Fibroblast of the aortic adventitia (primary cell): ENCODE measurements at regions not wholly inside any gene's neighbourhood (a gene's known extent, or its start where the extent isn't known, plus 50 kb on each side); places are given as distances from the start of the nearest gene placed in this dataset.

Source experiments
- DNase-seq: peaks from one replicate; pipeline ENCODE4 v3.0.0-alpha.2; 2010; ENCODE audit warnings: low read depth
- H3K4me3 ChIP-seq: 2 replicates; pipeline ENCODE4 v1.5.1; 2011; ENCODE audit warnings: low read depth, mild to moderate bottlenecking, control low read depth, low read length, moderate library complexity
- TF ChIP-seq, protein P1 (sequence below): IDR thresholded peaks from 2 replicates; pipeline ENCODE4 v1.5.1; 2011; ENCODE audit warnings: mild to moderate bottlenecking, low read length, control low read depth, inconsistent platforms; ENCODE audit not compliant: insufficient read depth

DNA sequence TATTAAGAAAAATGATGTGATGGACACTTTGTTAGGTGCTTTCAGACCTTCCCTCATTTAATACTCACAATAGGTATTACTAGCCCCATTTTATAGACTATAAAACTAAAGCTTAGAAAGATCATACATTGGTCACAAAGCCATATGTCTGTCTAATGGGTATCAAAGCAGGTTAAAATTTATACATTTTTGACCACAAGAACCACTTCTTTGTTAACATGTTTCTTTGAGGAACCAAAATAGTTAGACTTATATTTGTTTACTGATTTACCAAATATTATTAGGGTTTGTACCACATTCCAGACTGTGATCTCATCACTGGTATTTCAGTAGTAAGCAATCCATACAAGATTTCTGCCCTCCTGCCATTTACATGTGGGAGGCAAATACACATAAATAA, 363.3 kb downstream of the NAF1 start:
- DNase-seq, result no peak
- no peak overlapping the region for H3K4me3 ChIP-seq
- TF ChIP-seq, protein P1, sequence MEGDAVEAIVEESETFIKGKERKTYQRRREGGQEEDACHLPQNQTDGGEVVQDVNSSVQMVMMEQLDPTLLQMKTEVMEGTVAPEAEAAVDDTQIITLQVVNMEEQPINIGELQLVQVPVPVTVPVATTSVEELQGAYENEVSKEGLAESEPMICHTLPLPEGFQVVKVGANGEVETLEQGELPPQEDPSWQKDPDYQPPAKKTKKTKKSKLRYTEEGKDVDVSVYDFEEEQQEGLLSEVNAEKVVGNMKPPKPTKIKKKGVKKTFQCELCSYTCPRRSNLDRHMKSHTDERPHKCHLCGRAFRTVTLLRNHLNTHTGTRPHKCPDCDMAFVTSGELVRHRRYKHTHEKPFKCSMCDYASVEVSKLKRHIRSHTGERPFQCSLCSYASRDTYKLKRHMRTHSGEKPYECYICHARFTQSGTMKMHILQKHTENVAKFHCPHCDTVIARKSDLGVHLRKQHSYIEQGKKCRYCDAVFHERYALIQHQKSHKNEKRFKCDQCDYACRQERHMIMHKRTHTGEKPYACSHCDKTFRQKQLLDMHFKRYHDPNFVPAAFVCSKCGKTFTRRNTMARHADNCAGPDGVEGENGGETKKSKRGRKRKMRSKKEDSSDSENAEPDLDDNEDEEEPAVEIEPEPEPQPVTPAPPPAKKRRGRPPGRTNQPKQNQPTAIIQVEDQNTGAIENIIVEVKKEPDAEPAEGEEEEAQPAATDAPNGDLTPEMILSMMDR, result no peak

GRCh38 chr4:162797108-162797507, 369.6 kb downstream of the NAF1 start:
- DNase-seq, result no peak
- TF ChIP-seq, protein P1, result no peak
- H3K4me3 ChIP-seq, result no peak overlapping the region

- no peak overlapping the region for H3K4me3 ChIP-seq
- TF ChIP-seq, protein P1, result no peak
- DNase-seq, result no peak
Measured at GRCh38 chr4:162793571-162793970, 373.1 kb downstream of the NAF1 start.

DNA sequence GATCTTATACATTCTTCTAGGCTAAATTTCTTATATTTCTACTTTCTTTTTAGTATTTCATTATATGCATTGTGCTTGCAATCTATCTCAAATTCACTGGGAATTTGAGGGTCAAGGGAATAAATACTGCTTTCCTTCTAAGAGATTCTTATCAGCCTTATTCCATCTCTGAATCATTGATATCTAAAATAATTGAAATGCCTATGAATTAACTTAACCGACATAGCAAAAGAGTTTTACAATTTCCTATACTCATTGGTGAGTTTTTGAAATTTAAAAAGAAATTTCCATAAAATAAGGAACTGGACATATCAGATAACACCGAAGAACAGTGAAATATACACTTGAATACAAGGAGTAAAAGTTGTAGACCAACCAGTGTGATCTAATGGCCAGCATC, 373.7 kb downstream of the NAF1 start:
- no peak for DNase-seq
- TF ChIP-seq, protein P1, result no peak
- no peak overlapping the region for H3K4me3 ChIP-seq

GRCh38 chr4:162791226-162791625, 375.5 kb downstream of the NAF1 start:
- DNase-seq, result no peak
- TF ChIP-seq, protein P1, result no peak
- no peak overlapping the region for H3K4me3 ChIP-seq

DNA sequence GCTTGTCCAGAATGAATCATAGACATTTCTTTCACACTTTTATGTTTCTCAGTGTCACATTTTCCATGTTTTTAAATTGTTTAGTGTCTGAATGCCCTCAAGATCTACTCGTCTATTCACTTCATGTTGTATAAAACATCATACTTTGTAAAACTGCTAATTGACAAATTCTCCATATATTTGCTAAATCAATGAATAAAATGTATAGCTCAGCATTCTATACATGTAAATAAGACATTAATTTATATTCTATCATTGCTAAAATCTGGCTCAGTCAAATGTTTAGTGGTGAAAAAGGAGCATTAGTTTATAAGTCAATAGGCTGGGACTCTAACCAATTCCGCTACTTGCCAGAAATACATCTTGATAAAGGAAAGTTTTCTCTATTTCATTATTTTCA, 379.6 kb downstream of the NAF1 start:
- TF ChIP-seq, protein P1, result no peak
- H3K4me3 ChIP-seq, result no peak overlapping the region

DNA sequence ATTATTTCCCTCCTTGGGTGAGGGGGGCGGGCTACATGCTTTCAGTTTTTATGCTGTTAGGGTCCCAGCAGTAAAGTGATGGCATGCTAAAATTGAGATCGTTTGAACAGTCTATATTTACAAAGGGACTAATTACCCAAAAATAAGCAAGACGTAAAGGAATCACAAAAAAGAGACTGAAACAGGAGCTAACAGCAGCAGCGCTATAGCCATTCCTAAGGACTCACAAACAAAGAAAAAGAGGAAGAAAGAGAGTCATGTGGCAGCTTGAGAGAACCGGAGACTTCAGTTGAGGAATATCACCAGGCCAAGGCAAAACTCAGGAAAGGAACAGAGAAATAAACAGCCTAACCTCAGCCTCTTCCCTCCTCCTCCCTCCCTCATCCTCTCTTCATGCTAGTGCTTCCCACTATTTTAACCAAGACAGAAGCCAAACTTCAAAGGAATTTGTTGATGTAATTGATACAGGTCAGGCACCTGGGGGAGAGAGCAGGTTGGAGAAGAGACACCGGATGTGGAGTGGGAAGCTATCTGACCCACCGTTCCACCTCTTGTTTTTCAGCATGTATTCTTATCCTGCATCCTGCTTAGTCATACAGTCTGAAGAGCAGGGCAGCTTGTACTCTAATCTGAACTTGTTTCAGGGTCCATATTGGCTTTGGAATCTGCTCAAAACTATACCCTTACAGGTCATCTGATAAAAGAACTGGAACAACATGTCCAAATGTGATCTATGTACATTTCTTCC, 383.7 kb downstream of the NAF1 start:
- TF ChIP-seq, protein P1, result no peak
- no peak for DNase-seq
- H3K4me3 ChIP-seq, result no peak overlapping the region

More for the DNA sequence above, 379.6 kb downstream of the NAF1 start:
- DNase-seq, result no peak
